K562 (cell line): ENCODE measurements at regions not wholly inside any gene's neighbourhood (a gene's known extent, or its start where the extent isn't known, plus 50 kb on each side); places are given as distances from the start of the nearest gene placed in this dataset.

ENCODE experiments used
- ATAC-seq: fragments of 200-7000 bp; cut with Tn5 transposase; 3 replicates; pipeline ENCODE4 v1.9.1; 2020; ENCODE audit warnings: moderate library complexity
- BruUV-seq: library from RNA; stranded (reverse); fragments of 400-500 nt; replicated peaks from 2 replicates; lab custom pipeline; 2021; lab: Mats Ljungman, UMichigan
- CTCF ChIA-PET: fragments of 300-600 bp; formaldehyde crosslinking; extraction: SDS; loops from one replicate; lab custom pipeline; 2021; ENCODE audit warnings: low intra/inter-chr PET ratio; lab: Yijun Ruan, JAX
- POLR2A ChIA-PET: fragments of 300-600, 350-650 bp; sonication (Branson Sonifier 250); formaldehyde crosslinking; extraction: SDS; loops from one replicate; lab custom pipeline; 2021; ENCODE audit warnings: antibody characterized with exemption, inconsistent platforms; lab: Yijun Ruan, JAX
- DNase-seq, 4 experiments: peaks; one replicate each; pipeline versions ENCODE4 v3.0.0 to v3.0.0-alpha.2; 2011 to 2018; ENCODE audit warnings: low spot score in 3 of 4, mixed read lengths in 3 of 4; ENCODE audit errors: extremely low read depth in 1 of 4
- FAIRE-seq: peaks from 2 replicates; lab custom pipeline; 2011; peaks lifted over from hg19 to GRCh38; lab: Jason Lieb, UNC
- H2AFZ ChIP-seq: 2 replicates; pipeline ENCODE4 v1.6.0; 2011; ENCODE audit warnings: low read depth, low read length, control low read depth, inconsistent platforms
- H3K27ac ChIP-seq: fragments of 200-600 bp; 3 replicates; pipeline ENCODE4 v1.8.0; 2011; ENCODE audit warnings: low read depth, mild to moderate bottlenecking, control low read depth, inconsistent platforms, low read length, moderate library complexity, mixed read lengths; ENCODE audit errors: extremely low read depth
- H3K27me3 ChIP-seq, 2 experiments: fragments of 300-600 bp in 1 of 2; 2 replicates in 1 of 2; 3 replicates in 1 of 2; pipeline versions ENCODE4 v1.6.0 to v1.8.0; 2011; ENCODE audit warnings: inconsistent platforms in 2 of 2, low read length in 2 of 2, mild to moderate bottlenecking in 1 of 2, mixed read lengths in 1 of 2, moderate library complexity in 1 of 2; ENCODE audit not compliant: control insufficient read depth in 2 of 2, insufficient read depth in 2 of 2
- H3K36me3 ChIP-seq: fragments of 300-600 bp; 3 replicates; pipeline ENCODE4 v1.8.0; 2011; ENCODE audit warnings: mild to moderate bottlenecking, low read length, inconsistent platforms; ENCODE audit not compliant: control insufficient read depth, insufficient read depth
- H3K4me1 ChIP-seq, 2 experiments: fragments of 200-600 bp in 1 of 2; replicated peaks in 1 of 2; 2 replicates in 1 of 2; 3 replicates in 1 of 2; pipeline versions ENCODE4 v1.5.1 to v1.8.0; 2011; ENCODE audit warnings: inconsistent platforms in 2 of 2, low read length in 2 of 2, mild to moderate bottlenecking in 1 of 2, mixed read lengths in 1 of 2, moderate library complexity in 1 of 2; ENCODE audit not compliant: control insufficient read depth in 2 of 2, insufficient read depth in 2 of 2
- H3K4me2 ChIP-seq: 2 replicates; pipeline ENCODE4 v1.6.1; 2011; ENCODE audit warnings: low read length, control low read depth, inconsistent platforms, mixed read lengths; ENCODE audit not compliant: insufficient read depth
- H3K4me3 ChIP-seq: fragments of 200-600 bp; sonication (generic), shearing (Covaris generic); 2 replicates; pipeline ENCODE4 v1.5.1; 2016; ENCODE audit warnings: control low read depth, inconsistent platforms
- H3K79me2 ChIP-seq: fragments of 200-600 bp; 3 replicates; pipeline ENCODE4 v1.8.0; 2011; ENCODE audit warnings: low read length, inconsistent platforms; ENCODE audit not compliant: control insufficient read depth, insufficient read depth
- H3K9ac ChIP-seq, 2 experiments: 2 replicates each; pipeline versions ENCODE4 v1.6.0 to v1.6.1; 2011; ENCODE audit warnings: low read depth in 2 of 2, low read length in 2 of 2, control low read depth in 1 of 2, inconsistent platforms in 1 of 2, mild to moderate bottlenecking in 1 of 2, mixed read lengths in 1 of 2; ENCODE audit not compliant: insufficient read depth in 1 of 2
- H3K9me1 ChIP-seq: one replicate; pipeline ENCODE4 v1.6.0; 2011; ENCODE audit warnings: inconsistent platforms, mild to moderate bottlenecking, low read length, moderate library complexity; ENCODE audit not compliant: control insufficient read depth, insufficient read depth
- H3K9me3 ChIP-seq: replicated peaks from 2 replicates; pipeline ENCODE4 v1.5.1; 2011; ENCODE audit warnings: low read depth, low read length, inconsistent platforms; ENCODE audit not compliant: control insufficient read depth, insufficient read depth
- H4K20me1 ChIP-seq: replicated peaks from 2 replicates; pipeline ENCODE4 v1.6.1; 2011; ENCODE audit warnings: low read length, inconsistent platforms, mixed read lengths; ENCODE audit not compliant: control insufficient read depth, insufficient read depth
- BRD4 ChIP-seq: fragments of 200-600 bp; sonication (generic); IDR thresholded peaks from 2 replicates; pipeline ENCODE4 v1.6.1; 2017; ENCODE audit warnings: inconsistent platforms
- CREB1 ChIP-seq, 2 experiments: sonication (generic) in 1 of 2; formaldehyde crosslinking in 1 of 2; IDR thresholded peaks; 2 replicates each; pipeline versions ENCODE4 v1.6.1 to v1.8.0; 2012 to 2022; ENCODE audit warnings: inconsistent platforms in 1 of 2, mild to moderate bottlenecking in 1 of 2, missing genetic modification reagents in 1 of 2, moderate library complexity in 1 of 2
- FOXP4 ChIP-seq: sonication (generic); formaldehyde crosslinking; IDR thresholded peaks from 2 replicates; pipeline ENCODE4 v1.8.0; 2022; ENCODE audit warnings: mild to moderate bottlenecking, missing genetic modification reagents, borderline replicate concordance
- HBP1 ChIP-seq: fragments of 450-650 bp; formaldehyde crosslinking; IDR thresholded peaks from 2 replicates; pipeline ENCODE4 v1.4.0; 2022; ENCODE audit warnings: missing genetic modification characterization
- POLR3A ChIP-seq: IDR thresholded peaks from 2 replicates; pipeline ENCODE4 v1.6.1; 2011; ENCODE audit warnings: borderline replicate concordance, mild to moderate bottlenecking, moderate library complexity; ENCODE audit not compliant: insufficient read length, insufficient read depth; ENCODE audit errors: extremely low read depth
- SFPQ ChIP-seq: fragments of 200-400 bp; formaldehyde crosslinking; IDR thresholded peaks from 2 replicates; pipeline ENCODE4 v1.6.1; 2017; ENCODE audit warnings: mild to moderate bottlenecking, low read depth, low read length, moderate library complexity
- ZBTB12 ChIP-seq: fragments of 250-450 bp; sonication (Bioruptor Pico); IDR thresholded peaks from 2 replicates; pipeline ENCODE4 v1.4.0; 2020
- ZNF395 ChIP-seq: fragments of 200-800 bp; sonication (Bioruptor generic); IDR thresholded peaks from 2 replicates; pipeline ENCODE4 v1.6.1; 2017; ENCODE audit warnings: missing genetic modification characterization, missing compliant biosample characterization
- WGBS: fragments of 100-300 bp; shearing (Covaris generic); methylation state at CpG from one replicate; pipeline ENCODE4 v1.1.6; 2016; ENCODE audit warnings: low coverage, mixed read lengths; ENCODE audit not compliant: insufficient coverage; ENCODE audit errors: missing lambda C conversion rate; 5-methylcytosine and 5-hydroxymethylcytosine counted together
- in situ Hi-C: fragments of 300-500 bp; cut with MboI; formaldehyde crosslinking; loops from 4 replicates; pipeline ENCODE4 v1.15.0; 2018; ENCODE audit warnings: inconsistent platforms, mixed read lengths
- intact Hi-C: fragments of 100-400 bp; cut with micrococcal nuclease; formaldehyde crosslinking; loops from 2 replicates; pipeline ENCODE4 v1.14.2; 2022

GRCh38 chr12:71061451-71061850, 96.3 kb downstream of the TSPAN8 start (continued):
- TF ChIP-seq ZNF395 (CRISPR knock-in tag) (no peak), POLR3A (no peak), BRD4 (no peak)
- TF ChIP-seq, all 486 proteins: peak for 0

GRCh38 chr12:71060426-71060825, 97.4 kb downstream of the TSPAN8 start:
- ATAC-seq (no peak), DNase-seq (no peak), FAIRE-seq (no peak)
- H3K36me3 ChIP-seq = no peaks in the 10 kb centered on the region
- ChIA-PET POLR2A (no interaction called here), CTCF (no interaction called here)
- no peak overlapping the region for H2AFZ ChIP-seq
- in situ Hi-C loops = no loop called here
- no TSS peak for BruUV-seq
- no peaks in the 10 kb centered on the region for H3K4me1 ChIP-seq
- no peaks in the 10 kb centered on the region for H3K79me2 ChIP-seq
- H3K9me1 ChIP-seq = no peaks in the 10 kb centered on the region
- intact Hi-C loops = no loop called here
- H3K9ac ChIP-seq = no peak overlapping the region
- no peak for TF ChIP-seq ZBTB12 (CRISPR knock-in tag)
- TF ChIP-seq SFPQ = no peak
- no peak for TF ChIP-seq FOXP4 (CRISPR knock-in tag)
- TF ChIP-seq HBP1 (CRISPR knock-in tag) = no peak
- TF ChIP-seq CREB1 (IDR thresholded peaks at IDR 0.05) = no peak
- no peak for TF ChIP-seq CREB1 (CRISPR knock-in tag; IDR thresholded peaks at IDR 0.05)
- 1% methylated on average over 4 of the region's 4 CpGs for WGBS
- no peaks in the 10 kb centered on the region for H3K9me3 ChIP-seq
- H3K27ac ChIP-seq = no peak overlapping the region
- no peak overlapping the region for H3K4me2 ChIP-seq
- no peaks in the 10 kb centered on the region for H4K20me1 ChIP-seq
- H3K4me3 ChIP-seq = no peak overlapping the region
- no peaks in the 10 kb centered on the region; a peak in 1 of 5 replicates for H3K27me3 ChIP-seq
